ENCODE measurements at regions not wholly inside any gene's neighbourhood (a gene's known extent, or its start where the extent isn't known, plus 50 kb on each side); places are given as distances from the start of the nearest gene placed in this dataset.

- H3K27me3 ChIP-seq (replicated peaks in 2 of 5; ENCODE audit: control insufficient read depth in 4 of 5, insufficient read depth in 5 of 5, low read length in 4 of 5), result no peaks in the 10 kb centered on the region
- no peaks in the 10 kb centered on the region for H3K36me3 ChIP-seq (ENCODE audit: control insufficient read depth in 4 of 4, insufficient read depth in 4 of 4, low read length in 3 of 4)
- H3K27ac ChIP-seq (ENCODE audit: insufficient read depth in 1 of 2, low read depth in 1 of 2, low read length in 2 of 2, poor library complexity in 1 of 2, severe bottlenecking in 2 of 2), result no peak overlapping the region
- WGBS (ENCODE audit: insufficient coverage), result no CpG with 5 or more reads among the region's 1 CpG
- POLR2A ChIA-PET, result no interaction called here
- CTCF ChIA-PET, result no interaction called here
- no peaks in the 10 kb centered on the region for H3K9me3 ChIP-seq (ENCODE audit: control extremely low read depth in 1 of 5, control insufficient read depth in 4 of 5, insufficient read depth in 2 of 5, low read depth in 1 of 5, low read length in 4 of 5)
- DNase-seq, result no peak
- no peaks in the 10 kb centered on the region for H3K4me1 ChIP-seq (ENCODE audit: control extremely low read depth in 1 of 4, control insufficient read depth in 4 of 4, insufficient read depth in 4 of 4, low read length in 3 of 4)
- no peak overlapping the region for H3K4me3 ChIP-seq (ENCODE audit: control insufficient read depth in 1 of 7, extremely low read depth in 1 of 7, insufficient read depth in 4 of 7, low read depth in 2 of 7, low read length in 6 of 7)
Measured at GRCh38 chr20:52572687-52573086, 381.1 kb upstream of the ZFP64 start.

GRCh38 chr20:52569201-52569600, 377.6 kb upstream of the ZFP64 start:
- ChIA-PET POLR2A (no interaction called here), CTCF (no interaction called here)
- Histone ChIP-seq H3K36me3 (ENCODE audit: control insufficient read depth in 4 of 4, insufficient read depth in 4 of 4, low read length in 3 of 4) (no peaks in the 10 kb centered on the region), H3K4me3 (ENCODE audit: control insufficient read depth in 1 of 7, extremely low read depth in 1 of 7, insufficient read depth in 4 of 7, low read depth in 2 of 7, low read length in 6 of 7) (no peak overlapping the region), H3K9me3 (ENCODE audit: control extremely low read depth in 1 of 5, control insufficient read depth in 4 of 5, insufficient read depth in 2 of 5, low read depth in 1 of 5, low read length in 4 of 5) (peaks cover 0 to 3% (median 0%) of the 10 kb centered on the region in 5 experiments), H3K4me1 (ENCODE audit: control extremely low read depth in 1 of 4, control insufficient read depth in 4 of 4, insufficient read depth in 4 of 4, low read length in 3 of 4) (no peaks in the 10 kb centered on the region), H3K27me3 (replicated peaks in 2 of 5; ENCODE audit: control insufficient read depth in 4 of 5, insufficient read depth in 5 of 5, low read length in 4 of 5) (no peaks in the 10 kb centered on the region), H3K27ac (ENCODE audit: insufficient read depth in 1 of 2, low read depth in 1 of 2, low read length in 2 of 2, poor library complexity in 1 of 2, severe bottlenecking in 2 of 2) (no peak overlapping the region)
- no peak for DNase-seq
- 100% methylated on average over 2 of the region's 3 CpGs for WGBS (ENCODE audit: insufficient coverage)

GRCh38 chr20:52565614-52566013, 374.0 kb upstream of the ZFP64 start:
- no peak overlapping the region for H3K27ac ChIP-seq (ENCODE audit: insufficient read depth in 1 of 2, low read depth in 1 of 2, low read length in 2 of 2, poor library complexity in 1 of 2, severe bottlenecking in 2 of 2)
- POLR2A ChIA-PET, result no interaction called here
- H3K27me3 ChIP-seq (replicated peaks in 2 of 5; ENCODE audit: control insufficient read depth in 4 of 5, insufficient read depth in 5 of 5, low read length in 4 of 5), result no peaks in the 10 kb centered on the region
- H3K9me3 ChIP-seq (ENCODE audit: control extremely low read depth in 1 of 5, control insufficient read depth in 4 of 5, insufficient read depth in 2 of 5, low read depth in 1 of 5, low read length in 4 of 5), result peaks cover 0 to 3% (median 3%) of the 10 kb centered on the region in 5 experiments
- no peaks in the 10 kb centered on the region for H3K4me1 ChIP-seq (ENCODE audit: control extremely low read depth in 1 of 4, control insufficient read depth in 4 of 4, insufficient read depth in 4 of 4, low read length in 3 of 4)
- H3K4me3 ChIP-seq (ENCODE audit: control insufficient read depth in 1 of 7, extremely low read depth in 1 of 7, insufficient read depth in 4 of 7, low read depth in 2 of 7, low read length in 6 of 7), result no peak overlapping the region
- 89% methylated on average over 2 of the region's 2 CpGs for WGBS (ENCODE audit: insufficient coverage)
- CTCF ChIA-PET, result no interaction called here
- DNase-seq, result no peak
- no peaks in the 10 kb centered on the region for H3K36me3 ChIP-seq (ENCODE audit: control insufficient read depth in 4 of 4, insufficient read depth in 4 of 4, low read length in 3 of 4)

- H3K9me3 ChIP-seq (ENCODE audit: control extremely low read depth in 1 of 5, control insufficient read depth in 4 of 5, insufficient read depth in 2 of 5, low read depth in 1 of 5, low read length in 4 of 5), result peaks cover 0 to 10% (median 3%) of the 10 kb centered on the region in 5 experiments
- H3K27ac ChIP-seq (ENCODE audit: insufficient read depth in 1 of 2, low read depth in 1 of 2, low read length in 2 of 2, poor library complexity in 1 of 2, severe bottlenecking in 2 of 2), result no peak overlapping the region
- H3K4me1 ChIP-seq (ENCODE audit: control extremely low read depth in 1 of 4, control insufficient read depth in 4 of 4, insufficient read depth in 4 of 4, low read length in 3 of 4), result no peaks in the 10 kb centered on the region
- no peaks in the 10 kb centered on the region for H3K27me3 ChIP-seq (replicated peaks in 2 of 5; ENCODE audit: control insufficient read depth in 4 of 5, insufficient read depth in 5 of 5, low read length in 4 of 5)
- no peak overlapping the region for H3K4me3 ChIP-seq (ENCODE audit: control insufficient read depth in 1 of 7, extremely low read depth in 1 of 7, insufficient read depth in 4 of 7, low read depth in 2 of 7, low read length in 6 of 7)
- no peaks in the 10 kb centered on the region for H3K36me3 ChIP-seq (ENCODE audit: control insufficient read depth in 4 of 4, insufficient read depth in 4 of 4, low read length in 3 of 4)
- ChIA-PET POLR2A (no interaction called here), CTCF (no interaction called here)
- DNase-seq, result no peak
- 93% methylated on average over 3 of the region's 4 CpGs for WGBS (ENCODE audit: insufficient coverage)
Measured at GRCh38 chr20:52564594-52564993, 373.0 kb upstream of the ZFP64 start.

GRCh38 chr20:52552181-52552872, 360.7 kb upstream of the ZFP64 start:
- POLR2A ChIA-PET, result no interaction called here
- H3K27ac ChIP-seq (ENCODE audit: insufficient read depth in 1 of 2, low read depth in 1 of 2, low read length in 2 of 2, poor library complexity in 1 of 2, severe bottlenecking in 2 of 2), result no peak overlapping the region
- 79% methylated on average over 8 of the region's 12 CpGs for WGBS (ENCODE audit: insufficient coverage)
- no peaks in the 10 kb centered on the region for H3K27me3 ChIP-seq (replicated peaks in 2 of 5; ENCODE audit: control insufficient read depth in 4 of 5, insufficient read depth in 5 of 5, low read length in 4 of 5)
- CTCF ChIA-PET, result no interaction called here
- H3K9me3 ChIP-seq (ENCODE audit: control extremely low read depth in 1 of 5, control insufficient read depth in 4 of 5, insufficient read depth in 2 of 5, low read depth in 1 of 5, low read length in 4 of 5), result no peaks in the 10 kb centered on the region
- no peak overlapping the region for H3K4me3 ChIP-seq (ENCODE audit: control insufficient read depth in 1 of 7, extremely low read depth in 1 of 7, insufficient read depth in 4 of 7, low read depth in 2 of 7, low read length in 6 of 7)
- no peaks in the 10 kb centered on the region for H3K36me3 ChIP-seq (ENCODE audit: control insufficient read depth in 4 of 4, insufficient read depth in 4 of 4, low read length in 3 of 4)
- DNase-seq, result no peak
- H3K4me1 ChIP-seq (ENCODE audit: control extremely low read depth in 1 of 4, control insufficient read depth in 4 of 4, insufficient read depth in 4 of 4, low read length in 3 of 4), result no peaks in the 10 kb centered on the region

- no peaks in the 10 kb centered on the region for H3K27me3 ChIP-seq (replicated peaks in 2 of 5; ENCODE audit: control insufficient read depth in 4 of 5, insufficient read depth in 5 of 5, low read length in 4 of 5)
- H3K4me1 ChIP-seq (ENCODE audit: control extremely low read depth in 1 of 4, control insufficient read depth in 4 of 4, insufficient read depth in 4 of 4, low read length in 3 of 4), result no peaks in the 10 kb centered on the region
- ChIA-PET POLR2A (no interaction called here), CTCF (no interaction called here)
- no peak overlapping the region for H3K27ac ChIP-seq (ENCODE audit: insufficient read depth in 1 of 2, low read depth in 1 of 2, low read length in 2 of 2, poor library complexity in 1 of 2, severe bottlenecking in 2 of 2)
- H3K4me3 ChIP-seq (ENCODE audit: control insufficient read depth in 1 of 7, extremely low read depth in 1 of 7, insufficient read depth in 4 of 7, low read depth in 2 of 7, low read length in 6 of 7), result no peak overlapping the region
- no peak for DNase-seq
- H3K36me3 ChIP-seq (ENCODE audit: control insufficient read depth in 4 of 4, insufficient read depth in 4 of 4, low read length in 3 of 4), result no peaks in the 10 kb centered on the region
- WGBS (ENCODE audit: insufficient coverage), result 100% methylated on average over 1 of the region's 4 CpGs
- no peaks in the 10 kb centered on the region for H3K9me3 ChIP-seq (ENCODE audit: control extremely low read depth in 1 of 5, control insufficient read depth in 4 of 5, insufficient read depth in 2 of 5, low read depth in 1 of 5, low read length in 4 of 5)
Measured at GRCh38 chr20:52542131-52542530, 350.6 kb upstream of the ZFP64 start.

- no peak overlapping the region for H3K27ac ChIP-seq (ENCODE audit: insufficient read depth in 1 of 2, low read depth in 1 of 2, low read length in 2 of 2, poor library complexity in 1 of 2, severe bottlenecking in 2 of 2)
- H3K4me3 ChIP-seq (ENCODE audit: control insufficient read depth in 1 of 7, extremely low read depth in 1 of 7, insufficient read depth in 4 of 7, low read depth in 2 of 7, low read length in 6 of 7), result no peak overlapping the region
- ChIA-PET CTCF (no interaction called here), POLR2A (no interaction called here)
- H3K36me3 ChIP-seq (ENCODE audit: control insufficient read depth in 4 of 4, insufficient read depth in 4 of 4, low read length in 3 of 4), result no peaks in the 10 kb centered on the region
- DNase-seq, result no peak
- H3K27me3 ChIP-seq (replicated peaks in 2 of 5; ENCODE audit: control insufficient read depth in 4 of 5, insufficient read depth in 5 of 5, low read length in 4 of 5), result peaks cover 0 to 3% (median 0%) of the 10 kb centered on the region in 5 experiments
- no peaks in the 10 kb centered on the region for H3K4me1 ChIP-seq (ENCODE audit: control extremely low read depth in 1 of 4, control insufficient read depth in 4 of 4, insufficient read depth in 4 of 4, low read length in 3 of 4)
- H3K9me3 ChIP-seq (ENCODE audit: control extremely low read depth in 1 of 5, control insufficient read depth in 4 of 5, insufficient read depth in 2 of 5, low read depth in 1 of 5, low read length in 4 of 5), result no peaks in the 10 kb centered on the region
- 67% methylated on average over 1 of the region's 1 CpG for WGBS (ENCODE audit: insufficient coverage)
Measured at GRCh38 chr20:52540509-52540908, 348.9 kb upstream of the ZFP64 start.
